ENCODE measurements at regions not wholly inside any gene's neighbourhood (a gene's known extent, or its start where the extent isn't known, plus 50 kb on each side); places are given as distances from the start of the nearest gene placed in this dataset.

DNA sequence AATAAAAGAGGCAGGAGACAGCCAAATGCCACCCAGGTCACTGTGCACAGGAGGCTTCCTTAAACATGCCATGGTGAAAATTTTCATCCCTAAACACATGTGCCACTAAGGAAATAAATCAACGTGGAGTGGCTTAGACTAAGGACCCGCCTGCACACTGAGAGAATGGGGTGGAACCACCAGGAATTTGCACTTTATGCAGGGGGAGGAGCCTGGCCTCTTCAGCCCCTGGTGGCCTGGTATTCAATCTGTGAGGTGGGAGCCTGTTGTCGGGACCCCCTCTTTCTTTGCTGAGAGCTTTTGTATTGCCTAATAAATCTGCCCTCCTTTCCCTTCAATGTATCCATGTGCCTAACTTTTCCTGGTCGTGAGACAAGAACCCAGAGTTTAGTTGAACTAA is 204.6 kb upstream of the NRP1 start:
- Histone ChIP-seq H3K9me3 (ENCODE audit: low read depth, low read length, poor library complexity, severe bottlenecking) (no peaks in the 10 kb centered on the region), H3K27ac (ENCODE audit: low read depth, low read length, poor library complexity, severe bottlenecking) (no peak overlapping the region), H3K4me1 (ENCODE audit: insufficient read depth, low read length, poor library complexity, severe bottlenecking) (no peaks in the 10 kb centered on the region), H3K36me3 (ENCODE audit: insufficient read depth, low read length, poor library complexity, severe bottlenecking) (no peaks in the 10 kb centered on the region), H3K27me3 (replicated peaks; ENCODE audit: insufficient read depth, low read depth, low read length, poor library complexity) (no peaks in the 10 kb centered on the region), H3K4me3 (ENCODE audit: low read depth, low read length, poor library complexity, severe bottlenecking) (no peak overlapping the region)
- ChIA-PET CTCF (no interaction called here), POLR2A (ENCODE audit: low non-redundant PET) (no interaction called here)
- DNase-seq (ENCODE audit: low spot score) = no peak
- intact Hi-C loops (cut with micrococcal nuclease; ENCODE audit: unreplicated experiment) = no loop called here
- TF ChIP-seq, protein P1, sequence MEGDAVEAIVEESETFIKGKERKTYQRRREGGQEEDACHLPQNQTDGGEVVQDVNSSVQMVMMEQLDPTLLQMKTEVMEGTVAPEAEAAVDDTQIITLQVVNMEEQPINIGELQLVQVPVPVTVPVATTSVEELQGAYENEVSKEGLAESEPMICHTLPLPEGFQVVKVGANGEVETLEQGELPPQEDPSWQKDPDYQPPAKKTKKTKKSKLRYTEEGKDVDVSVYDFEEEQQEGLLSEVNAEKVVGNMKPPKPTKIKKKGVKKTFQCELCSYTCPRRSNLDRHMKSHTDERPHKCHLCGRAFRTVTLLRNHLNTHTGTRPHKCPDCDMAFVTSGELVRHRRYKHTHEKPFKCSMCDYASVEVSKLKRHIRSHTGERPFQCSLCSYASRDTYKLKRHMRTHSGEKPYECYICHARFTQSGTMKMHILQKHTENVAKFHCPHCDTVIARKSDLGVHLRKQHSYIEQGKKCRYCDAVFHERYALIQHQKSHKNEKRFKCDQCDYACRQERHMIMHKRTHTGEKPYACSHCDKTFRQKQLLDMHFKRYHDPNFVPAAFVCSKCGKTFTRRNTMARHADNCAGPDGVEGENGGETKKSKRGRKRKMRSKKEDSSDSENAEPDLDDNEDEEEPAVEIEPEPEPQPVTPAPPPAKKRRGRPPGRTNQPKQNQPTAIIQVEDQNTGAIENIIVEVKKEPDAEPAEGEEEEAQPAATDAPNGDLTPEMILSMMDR (conservative IDR thresholded peaks at IDR 0.05; ENCODE audit: low read depth, low read length) = no peak
- TF ChIP-seq EZH2 (IDR thresholded peaks at IDR 0.05; ENCODE audit: borderline replicate concordance, low read depth, low read length, poor library complexity, severe bottlenecking) = no peak
- no TSS peak for BruUV-seq (replicated peaks)

DNA sequence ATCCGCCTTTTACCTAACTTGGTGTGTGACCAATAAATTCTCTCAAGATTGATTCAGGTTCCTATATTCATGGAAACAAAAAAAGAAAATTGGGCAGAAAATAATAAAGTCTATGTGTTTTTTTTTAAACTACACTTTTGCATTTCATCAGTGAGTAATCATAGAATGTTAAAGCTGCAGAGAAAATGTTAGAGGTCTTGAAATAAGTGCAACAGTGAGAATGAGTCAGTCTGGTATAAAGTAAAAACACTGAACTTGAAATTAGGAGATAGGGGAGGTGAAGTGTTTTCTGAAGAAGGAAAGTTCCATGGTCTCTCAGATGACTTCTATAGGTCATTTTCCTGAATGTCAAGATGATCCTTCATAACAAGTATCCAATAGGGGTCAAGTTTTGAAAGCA is 202.6 kb upstream of the NRP1 start:
- Histone ChIP-seq H3K27ac (ENCODE audit: low read depth, low read length, poor library complexity, severe bottlenecking) (no peak overlapping the region), H3K4me1 (ENCODE audit: insufficient read depth, low read length, poor library complexity, severe bottlenecking) (no peaks in the 10 kb centered on the region), H3K27me3 (replicated peaks; ENCODE audit: insufficient read depth, low read depth, low read length, poor library complexity) (no peaks in the 10 kb centered on the region), H3K9me3 (ENCODE audit: low read depth, low read length, poor library complexity, severe bottlenecking) (no peaks in the 10 kb centered on the region), H3K36me3 (ENCODE audit: insufficient read depth, low read length, poor library complexity, severe bottlenecking) (no peaks in the 10 kb centered on the region), H3K4me3 (ENCODE audit: low read depth, low read length, poor library complexity, severe bottlenecking) (no peak overlapping the region)
- intact Hi-C loops (cut with micrococcal nuclease; ENCODE audit: unreplicated experiment) = no loop called here
- ChIA-PET CTCF (no interaction called here), POLR2A (ENCODE audit: low non-redundant PET) (no interaction called here)
- BruUV-seq (replicated peaks) = no TSS peak
- TF ChIP-seq, protein P1 (conservative IDR thresholded peaks at IDR 0.05; ENCODE audit: low read depth, low read length) = no peak
- no peak for TF ChIP-seq EZH2 (IDR thresholded peaks at IDR 0.05; ENCODE audit: borderline replicate concordance, low read depth, low read length, poor library complexity, severe bottlenecking)
- no peak for DNase-seq (ENCODE audit: low spot score)

DNA sequence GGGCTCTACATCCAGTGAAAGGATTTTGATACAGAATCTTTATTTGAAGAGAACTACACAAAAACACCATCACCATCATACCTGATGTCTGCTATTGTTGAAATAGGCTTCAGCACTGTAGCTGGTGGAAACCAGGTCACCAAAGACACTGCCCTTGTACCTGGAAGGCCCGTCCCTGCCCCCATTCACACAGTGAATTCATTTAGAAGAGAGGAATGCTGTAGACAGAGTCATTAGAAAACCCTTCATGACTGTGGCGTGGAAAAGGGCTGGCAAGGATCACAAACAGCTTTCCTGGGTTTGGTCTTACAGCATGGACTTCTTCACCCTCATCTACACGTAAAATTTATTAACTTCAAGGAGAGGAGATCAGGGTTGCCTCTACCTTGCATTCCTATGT is 202.0 kb upstream of the NRP1 start:
- intact Hi-C loops (cut with micrococcal nuclease; ENCODE audit: unreplicated experiment) = no loop called here
- Histone ChIP-seq H3K4me3 (ENCODE audit: low read depth, low read length, poor library complexity, severe bottlenecking) (no peak overlapping the region), H3K9me3 (ENCODE audit: low read depth, low read length, poor library complexity, severe bottlenecking) (no peaks in the 10 kb centered on the region), H3K4me1 (ENCODE audit: insufficient read depth, low read length, poor library complexity, severe bottlenecking) (no peaks in the 10 kb centered on the region), H3K36me3 (ENCODE audit: insufficient read depth, low read length, poor library complexity, severe bottlenecking) (no peaks in the 10 kb centered on the region), H3K27me3 (replicated peaks; ENCODE audit: insufficient read depth, low read depth, low read length, poor library complexity) (no peaks in the 10 kb centered on the region), H3K27ac (ENCODE audit: low read depth, low read length, poor library complexity, severe bottlenecking) (no peak overlapping the region)
- ChIA-PET CTCF (no interaction called here), POLR2A (ENCODE audit: low non-redundant PET) (no interaction called here)
- BruUV-seq (replicated peaks) = no TSS peak
- no peak for DNase-seq (ENCODE audit: low spot score)
- TF ChIP-seq, protein P1 (conservative IDR thresholded peaks at IDR 0.05; ENCODE audit: low read depth, low read length) = no peak
- no peak for TF ChIP-seq EZH2 (IDR thresholded peaks at IDR 0.05; ENCODE audit: borderline replicate concordance, low read depth, low read length, poor library complexity, severe bottlenecking)
